A673 (cell line): ENCODE measurements at regions not wholly inside any gene's neighbourhood (a gene's known extent, or its start where the extent isn't known, plus 50 kb on each side); places are given as distances from the start of the nearest gene placed in this dataset.

Experiments used
- CTCF ChIP-seq: fragments of 300-800, 200-600 bp; sonication (generic); conservative IDR thresholded peaks from 2 replicates; pipeline ENCODE4 v1.5.1; 2017; ENCODE audit warnings: low read depth, mild to moderate bottlenecking, antibody characterized with exemption, low read length, moderate library complexity, mixed read lengths
- EZH2 ChIP-seq: fragments of 200-600 bp; sonication (generic); IDR thresholded peaks from 2 replicates; pipeline ENCODE4 v1.6.1; 2017; ENCODE audit warnings: borderline replicate concordance, low read depth, mild to moderate bottlenecking, mixed read lengths, antibody characterized with exemption, low read length; ENCODE audit not compliant: poor library complexity, severe bottlenecking

- no peak for TF ChIP-seq CTCF
- TF ChIP-seq EZH2 = no peak
Observed at GRCh38 chr18:41021089-41021488, 933.9 kb upstream of the PIK3C3 start.
